Fibroblast of peridontal ligament (primary cell): ENCODE measurements at regions not wholly inside any gene's neighbourhood (a gene's known extent, or its start where the extent isn't known, plus 50 kb on each side); places are given as distances from the start of the nearest gene placed in this dataset.
A peak's percentile ranks its signal among the peaks of the same experiment; 100 is the strongest.
"Not testable (repeated sequence)": the region's sequence is repeated elsewhere in the genome, so short reads cannot be mapped to it uniquely, and the experiment has no call there.

Experiments used
- DNase-seq: peaks from one replicate; pipeline ENCODE4 v3.0.0-alpha.2; 2010; ENCODE audit errors: extremely low read depth

GRCh38 chr6:84353459-84354423, 126.3 kb upstream of the CEP162 start:
- DNase-seq: no peak

DNA sequence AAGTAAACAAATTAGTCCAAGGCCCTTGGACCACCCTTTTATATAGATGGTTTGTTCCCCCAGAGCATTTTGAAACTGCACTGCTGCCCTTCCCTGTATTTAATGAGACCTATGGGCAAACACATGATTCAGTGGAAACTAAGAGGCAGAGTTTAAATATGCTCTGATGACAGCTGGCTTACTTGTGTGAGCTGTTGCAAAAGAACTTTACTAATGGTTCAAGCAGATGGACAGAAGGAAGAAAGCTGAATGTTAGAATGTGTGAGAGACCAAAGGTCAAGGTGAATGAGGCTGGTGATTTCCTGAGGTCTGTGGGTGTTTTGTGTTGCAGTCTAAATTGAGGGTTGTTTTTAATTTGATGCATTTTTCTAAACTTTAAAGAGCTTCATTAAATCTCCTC, 123.0 kb upstream of the CEP162 start:
- DNase-seq: no peak

- DNase-seq: no peak
Observed at GRCh38 chr6:84349542-84349941, 122.1 kb upstream of the CEP162 start.

GRCh38 chr6:84348801-84349200, 121.4 kb upstream of the CEP162 start:
- no peak for DNase-seq

DNA sequence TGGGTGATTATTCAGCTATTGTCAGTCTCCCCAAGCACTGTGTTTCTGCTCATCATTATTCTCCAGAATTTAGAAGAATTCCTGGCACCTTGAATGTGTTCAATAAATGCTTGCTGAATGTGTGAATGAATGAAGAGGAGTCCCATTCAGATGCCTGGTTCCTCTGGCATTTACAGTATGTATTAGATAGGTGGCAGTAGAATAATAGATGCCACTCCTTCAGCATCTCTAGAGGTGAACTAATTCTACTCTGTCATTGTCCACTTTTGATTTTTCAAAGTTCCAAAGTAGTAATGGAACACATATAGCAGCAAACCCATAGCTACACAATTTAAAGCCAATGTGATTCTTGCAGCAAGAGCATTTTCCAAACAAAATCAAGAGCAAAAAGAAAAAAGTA, 118.9 kb upstream of the CEP162 start:
- no peak for DNase-seq

DNA sequence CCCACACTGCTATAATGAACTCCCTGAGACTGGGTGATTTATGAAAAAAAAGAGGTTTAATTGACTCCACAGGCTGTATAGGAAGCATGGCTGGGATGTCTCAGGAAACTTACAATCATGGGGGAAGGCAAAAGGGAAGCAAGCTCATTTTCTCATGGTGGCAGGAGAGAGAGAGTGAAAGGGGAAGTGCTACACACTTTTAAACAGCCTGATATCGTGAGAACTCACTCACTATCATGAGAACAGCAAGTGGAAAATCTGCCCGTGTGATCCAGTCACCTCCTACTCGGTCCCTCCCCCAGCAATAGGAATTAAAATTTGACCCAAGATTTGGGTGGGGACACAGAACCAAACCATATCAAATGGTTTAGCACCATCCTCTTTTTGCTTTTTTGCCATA, 116.6 kb upstream of the CEP162 start:
- no peak for DNase-seq

DNA sequence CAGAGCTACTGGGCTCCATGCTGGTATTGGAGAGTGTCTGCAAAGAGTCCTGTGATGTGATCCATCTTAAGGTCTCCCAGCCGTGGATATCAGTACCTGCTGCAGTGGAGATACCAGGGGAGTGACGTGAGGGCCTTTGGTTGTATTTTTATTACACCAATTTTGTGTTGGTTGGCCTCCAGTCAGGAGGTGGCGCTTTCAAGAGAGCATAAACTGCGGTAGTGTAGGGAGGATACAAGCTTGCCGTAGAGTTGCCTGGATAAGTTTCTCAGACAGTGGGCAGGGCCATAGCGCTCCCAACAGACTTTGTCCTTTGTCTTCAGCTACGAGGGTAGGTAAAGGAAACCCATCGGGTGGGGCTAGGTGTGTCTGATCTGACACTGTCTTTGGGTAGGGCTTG, 113.0 kb upstream of the CEP162 start:
- DNase-seq: no peak

GRCh38 chr6:84333842-84334241, 106.4 kb upstream of the CEP162 start:
- DNase-seq: no peak

- no peak for DNase-seq
Observed at GRCh38 chr6:84332139-84333034, 104.9 kb upstream of the CEP162 start.

GRCh38 chr6:84330325-84330724, 102.9 kb upstream of the CEP162 start:
- no peak for DNase-seq

GRCh38 chr6:84329516-84329915, 102.1 kb upstream of the CEP162 start:
- DNase-seq: no peak

- DNase-seq: no peak
Observed at GRCh38 chr6:84329077-84329476, 101.6 kb upstream of the CEP162 start.

DNA sequence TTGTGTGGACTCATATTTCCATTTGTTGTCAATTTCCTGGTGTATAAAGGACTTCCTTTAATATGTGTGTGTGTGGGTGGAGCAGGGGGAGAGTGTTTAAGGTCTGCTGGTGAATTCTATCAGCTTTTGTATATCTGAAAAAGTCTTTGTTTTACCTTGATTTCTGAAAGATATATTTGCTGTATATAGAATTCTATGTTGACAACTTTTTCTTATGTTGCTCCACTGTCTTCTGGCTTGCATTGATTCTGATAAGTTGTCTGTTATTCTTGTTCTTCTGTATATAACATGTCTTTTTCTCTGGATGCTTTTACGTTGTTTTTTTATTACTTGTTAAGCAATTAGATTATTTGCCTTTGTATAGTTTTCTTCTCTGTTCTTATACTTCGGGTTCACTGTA, 90.0 kb upstream of the CEP162 start:
- no peak for DNase-seq

DNA sequence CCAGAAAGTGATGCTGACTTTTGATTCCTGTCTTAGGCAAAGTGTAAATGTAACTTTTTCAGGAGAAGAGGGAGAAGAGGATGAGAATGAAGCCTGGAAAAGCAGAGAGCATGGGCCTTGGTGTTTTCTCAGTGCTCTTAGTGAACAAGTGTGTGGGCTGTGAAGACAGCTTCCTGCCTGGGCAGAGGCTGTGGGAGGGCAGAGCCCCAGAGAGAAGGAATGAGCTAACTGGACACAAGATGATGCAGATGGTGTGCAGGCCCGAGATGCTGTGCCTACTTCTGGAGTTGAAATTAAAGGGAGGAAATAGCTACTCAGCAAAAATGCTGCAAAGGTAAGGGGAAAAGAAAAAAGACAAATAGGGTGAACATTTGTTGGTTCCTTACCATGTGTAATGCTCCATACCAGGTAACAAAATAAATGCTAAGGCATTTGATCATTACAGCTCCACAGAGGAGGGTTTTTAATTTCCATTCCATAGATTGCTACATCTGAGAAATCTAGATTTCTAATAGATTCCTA, 87.0 kb upstream of the CEP162 start:
- DNase-seq: no peak

- DNase-seq: no peak
Observed at GRCh38 chr6:84309336-84309735, 81.9 kb upstream of the CEP162 start.

DNA sequence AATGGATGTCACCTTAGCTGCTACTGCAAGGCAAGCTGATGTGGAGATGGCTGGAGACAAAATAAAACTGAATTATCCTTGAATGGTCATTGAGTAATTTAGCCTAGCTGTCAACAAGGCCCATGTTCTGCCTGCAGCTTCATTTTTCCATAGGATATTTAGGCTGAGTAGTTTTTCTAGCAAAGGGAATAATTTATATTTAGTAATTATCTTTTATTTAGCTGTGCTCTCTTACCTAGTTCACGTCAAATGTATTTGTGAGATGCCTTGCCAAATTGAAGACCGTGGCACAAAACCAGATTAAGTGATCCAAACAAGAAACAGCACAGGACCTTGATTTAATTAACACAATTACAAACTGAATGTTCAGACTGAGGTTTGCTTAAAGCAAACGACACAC, 77.4 kb upstream of the CEP162 start:
- no peak for DNase-seq

- not testable (repeated sequence) for DNase-seq
Observed at GRCh38 chr6:84291033-84291432, 63.6 kb upstream of the CEP162 start.

DNA sequence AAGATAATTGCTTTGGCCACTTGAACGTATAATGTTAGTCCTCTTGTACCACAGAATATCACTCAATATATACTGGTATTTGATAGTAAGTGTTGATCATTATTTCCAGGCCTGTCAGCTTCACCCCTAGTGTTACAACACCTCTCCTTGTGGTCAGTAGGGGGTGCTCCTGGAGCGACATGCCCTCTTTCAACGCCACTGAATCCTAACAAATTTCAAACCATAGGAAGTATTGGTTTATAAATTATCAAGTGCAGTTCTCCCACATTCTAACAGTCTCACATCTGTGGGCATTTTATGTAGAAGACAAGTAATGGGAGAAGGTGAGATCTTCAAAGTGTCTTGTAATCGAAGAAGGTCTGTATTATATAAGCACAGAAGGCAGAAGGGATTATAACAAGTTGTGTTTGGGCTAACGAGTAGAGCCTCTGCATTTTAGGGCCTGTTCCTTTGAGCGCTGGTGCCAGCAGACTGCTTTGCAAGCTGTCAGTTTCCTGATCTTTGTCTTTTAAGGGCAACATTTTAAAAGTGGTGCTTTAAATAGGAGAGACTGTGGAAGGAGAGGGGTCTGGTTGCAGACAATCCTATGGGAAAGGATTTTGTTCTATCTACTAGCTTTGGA, 57.1 kb upstream of the CEP162 start:
- DNase-seq: peak; percentile 10

DNA sequence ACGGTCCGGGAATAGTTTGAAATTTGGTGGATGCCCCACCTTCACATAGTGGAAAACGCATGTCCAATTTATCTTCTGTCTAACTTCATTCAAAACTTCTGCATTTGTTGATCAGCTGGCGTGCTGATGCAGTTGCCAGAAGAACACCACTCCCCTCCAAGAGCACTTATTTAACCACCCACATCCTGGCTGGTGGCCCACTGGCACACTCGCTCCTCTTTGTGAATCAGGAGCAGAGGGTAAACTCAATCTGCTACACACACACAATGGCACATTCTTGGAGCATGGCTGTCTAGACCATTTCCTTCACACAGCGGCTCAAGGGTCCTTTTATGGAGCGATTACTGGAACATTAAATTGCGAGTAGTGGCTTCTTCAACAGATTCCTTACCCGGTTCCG, 55.1 kb upstream of the CEP162 start:
- no peak for DNase-seq

DNA sequence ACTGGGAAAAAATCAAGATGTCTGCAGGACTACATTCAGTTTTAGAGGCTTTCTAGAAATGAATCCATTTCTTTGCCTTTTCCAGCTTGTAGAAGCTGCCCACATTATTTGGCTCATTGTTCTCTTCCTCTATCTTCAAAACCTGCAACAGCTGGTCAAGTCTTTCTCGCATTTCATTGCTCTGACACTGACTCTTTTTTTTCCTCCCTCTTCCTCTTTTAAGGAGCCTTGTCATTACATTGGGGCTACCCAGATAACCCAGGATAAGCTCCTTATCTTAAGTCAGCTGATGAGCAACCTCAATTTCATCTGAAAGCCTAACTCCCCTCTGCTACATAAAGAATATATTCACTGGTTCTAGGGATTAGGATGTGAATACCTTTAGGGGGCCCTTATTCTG, 53.2 kb upstream of the CEP162 start:
- DNase-seq: no peak

GRCh38 chr6:84280030-84280429, 52.6 kb upstream of the CEP162 start:
- DNase-seq: no peak
